SK-N-SH (cell line): ENCODE measurements at regions not wholly inside any gene's neighbourhood (a gene's known extent, or its start where the extent isn't known, plus 50 kb on each side); places are given as distances from the start of the nearest gene placed in this dataset.

Experiments used
- CTCF ChIA-PET: fragments of 300-600, 350-600 bp; formaldehyde crosslinking; extraction: SDS; loops from one replicate; lab custom pipeline; 2021; lab: Yijun Ruan, JAX
- POLR2A ChIA-PET: fragments of 350-600 bp; sonication (Branson Sonifier 250); formaldehyde crosslinking; extraction: SDS; loops from one replicate; lab custom pipeline; 2020; ENCODE audit warnings: antibody characterized with exemption, inconsistent platforms; lab: Yijun Ruan, JAX
- DNase-seq: peaks from one replicate; pipeline ENCODE4 v3.0.0; 2012
- H2AFZ ChIP-seq: fragments of 200-600 bp; sonication (generic); 2 replicates; pipeline ENCODE4 v1.8.1; 2016; ENCODE audit warnings: antibody characterized with exemption, mild to moderate bottlenecking, low read depth
- H3F3A ChIP-seq: fragments of 200-600 bp; sonication (generic); replicated peaks from 2 replicates; pipeline ENCODE3; 2016; ENCODE audit warnings: antibody characterized with exemption, mild to moderate bottlenecking; ENCODE audit not compliant: insufficient read depth
- H3K27ac ChIP-seq, 2 experiments: fragments of 200-500 bp in 1 of 2; fragments of 200-600 bp in 1 of 2; sonication (Bioruptor generic) in 1 of 2; sonication (generic), shearing (Covaris generic) in 1 of 2; 2 replicates each; pipeline versions ENCODE4 v1.5.1 to v1.6.1; 2014 to 2016; ENCODE audit warnings: low read depth in 2 of 2, inconsistent platforms in 1 of 2, low read length in 1 of 2, mild to moderate bottlenecking in 1 of 2, mixed read lengths in 1 of 2
- H3K27me3 ChIP-seq: fragments of 200-600 bp; sonication (generic), shearing (Covaris generic); 2 replicates; pipeline ENCODE4 v1.6.1; 2016; ENCODE audit warnings: mixed run types; ENCODE audit not compliant: insufficient read depth
- H3K36me3 ChIP-seq, 2 experiments: fragments of 200-500 bp in 1 of 2; fragments of 200-600 bp in 1 of 2; sonication (Bioruptor generic) in 1 of 2; sonication (generic) in 1 of 2; replicated peaks in 1 of 2; 2 replicates each; pipeline versions ENCODE3 to v1.5.1; 2014 to 2016; ENCODE audit warnings: low read length in 1 of 2, mild to moderate bottlenecking in 1 of 2; ENCODE audit not compliant: insufficient read depth in 2 of 2, control insufficient read depth in 1 of 2
- H3K4me1 ChIP-seq, 2 experiments: fragments of 200-500 bp in 1 of 2; fragments of 200-600 bp in 1 of 2; sonication (Bioruptor generic) in 1 of 2; sonication (generic), shearing (Covaris generic) in 1 of 2; 2 replicates each; pipeline versions ENCODE4 v1.5.1 to v1.6.1; 2014 to 2016; ENCODE audit warnings: low read depth in 1 of 2, low read length in 1 of 2, mixed run types in 1 of 2; ENCODE audit not compliant: insufficient read depth in 2 of 2, control insufficient read depth in 1 of 2
- H3K4me2 ChIP-seq: fragments of 200-600 bp; sonication (generic), shearing (Covaris generic); 2 replicates; pipeline ENCODE4 v1.6.1; 2017; ENCODE audit warnings: mixed run types
- H3K4me3 ChIP-seq, 2 experiments: fragments of 200-500 bp in 1 of 2; fragments of 200-600 bp in 1 of 2; sonication (Bioruptor generic) in 1 of 2; sonication (generic), shearing (Covaris generic) in 1 of 2; 2 replicates each; pipeline versions ENCODE4 v1.5.1 to v1.8.1; 2014 to 2016; ENCODE audit warnings: low read depth in 2 of 2, inconsistent platforms in 1 of 2, low read length in 1 of 2, mild to moderate bottlenecking in 1 of 2, mixed read lengths in 1 of 2, moderate library complexity in 1 of 2
- H3K79me2 ChIP-seq: fragments of 200-600 bp; sonication (generic); 2 replicates; pipeline ENCODE4 v1.8.1; 2017; ENCODE audit warnings: mild to moderate bottlenecking; ENCODE audit not compliant: insufficient read depth
- H3K9ac ChIP-seq: fragments of 200-600 bp; sonication (generic); 2 replicates; pipeline ENCODE4 v1.6.1; 2017; ENCODE audit warnings: mixed run types
- H3K9me2 ChIP-seq: fragments of 200-600 bp; sonication (generic); 2 replicates; pipeline ENCODE4 v1.6.1; 2017; ENCODE audit warnings: mixed run types
- H3K9me3 ChIP-seq: fragments of 200-600 bp; sonication (generic); 2 replicates; pipeline ENCODE4 v1.6.1; 2017; ENCODE audit warnings: mixed run types, mild to moderate bottlenecking, moderate library complexity
- H4K20me1 ChIP-seq: fragments of 200-600 bp; sonication (generic); 2 replicates; pipeline ENCODE4 v1.6.1; 2017; ENCODE audit warnings: mild to moderate bottlenecking, mixed run types; ENCODE audit not compliant: insufficient read depth
- CTCF ChIP-seq: fragments of 200-600 bp; sonication (generic); IDR thresholded peaks from 2 replicates; pipeline ENCODE4 v1.6.1; 2017; ENCODE audit warnings: antibody characterized with exemption, mild to moderate bottlenecking, moderate library complexity
- ELF1 ChIP-seq: IDR thresholded peaks from 2 replicates; pipeline ENCODE4 v1.4.0; 2012
- FOSL2 ChIP-seq: IDR thresholded peaks from 2 replicates; pipeline ENCODE4 v1.4.0; 2012; ENCODE audit warnings: low read depth, mild to moderate bottlenecking, moderate library complexity, borderline replicate concordance
- FOXJ3 ChIP-seq: sonication (generic); formaldehyde crosslinking; IDR thresholded peaks from 2 replicates; pipeline ENCODE4 v1.5.1; 2020; ENCODE audit warnings: mild to moderate bottlenecking, missing genetic modification reagents
- FOXM1 ChIP-seq: IDR thresholded peaks from 2 replicates; pipeline ENCODE4 v1.4.0; 2012; ENCODE audit warnings: low read depth, mild to moderate bottlenecking
- GABPA ChIP-seq: IDR thresholded peaks from 2 replicates; pipeline ENCODE4 v1.4.0; 2012; ENCODE audit warnings: low read depth, mild to moderate bottlenecking
- GATA2 ChIP-seq: sonication (generic); formaldehyde crosslinking; IDR thresholded peaks from 2 replicates; pipeline ENCODE4 v1.5.0; 2020; ENCODE audit warnings: mild to moderate bottlenecking, missing genetic modification reagents
- MEF2A ChIP-seq: IDR thresholded peaks from 2 replicates; pipeline ENCODE4 v1.4.0; 2012; ENCODE audit warnings: low read depth, borderline replicate concordance
- NRF1 ChIP-seq: IDR thresholded peaks from 2 replicates; pipeline ENCODE4 v1.6.1; 2012; ENCODE audit warnings: low read depth, mild to moderate bottlenecking, low read length
- PBX3 ChIP-seq: IDR thresholded peaks from 2 replicates; pipeline ENCODE4; 2012
- RCOR1 ChIP-seq: fragments of 150-350 bp; IDR thresholded peaks from 2 replicates; pipeline ENCODE4 v1.6.1; 2017; ENCODE audit warnings: antibody characterized with exemption, low read length
- REST ChIP-seq: IDR thresholded peaks from 2 replicates; pipeline ENCODE4 v1.6.1; 2012; ENCODE audit warnings: mild to moderate bottlenecking, low read depth, low read length, moderate library complexity
- RXRA ChIP-seq: IDR thresholded peaks from 2 replicates; pipeline ENCODE4 v1.4.0; 2012; ENCODE audit warnings: low read depth, mild to moderate bottlenecking, borderline replicate concordance
- SMC3 ChIP-seq: IDR thresholded peaks from 2 replicates; pipeline ENCODE4 v1.6.1; 2012; ENCODE audit warnings: low read depth, low read length, improper control_type of control experiment
- TAF1 ChIP-seq: IDR thresholded peaks from 2 replicates; pipeline ENCODE4 v1.6.1; 2012; ENCODE audit warnings: low read depth, mild to moderate bottlenecking, low read length, moderate library complexity, borderline replicate concordance
- TEAD4 ChIP-seq: IDR thresholded peaks from 2 replicates; pipeline ENCODE4 v1.4.0; 2012; ENCODE audit warnings: mild to moderate bottlenecking, borderline replicate concordance; ENCODE audit not compliant: insufficient read depth
- ZBTB33 ChIP-seq: IDR thresholded peaks from 2 replicates; pipeline ENCODE4 v1.4.0; 2012; ENCODE audit warnings: low read depth, borderline replicate concordance
- WGBS: methylation state at CpG from one replicate; pipeline ENCODE4 v1.1.6; 2017; ENCODE audit warnings: low lambda C conversion rate; 5-methylcytosine and 5-hydroxymethylcytosine counted together

- TF ChIP-seq REST (no peak), FOXJ3 (CRISPR knock-in tag) (no peak), RCOR1 (no peak), ELF1 (no peak), CTCF (no peak), RXRA (no peak), MEF2A (no peak), SMC3 (no peak), NRF1 (no peak), GABPA (no peak)
These were observed 81.7 kb upstream of the DNAJC10 start (continued) for GRCh38 chr2:182634386-182634785.

- H3K4me2 ChIP-seq = no peak overlapping the region
- CTCF ChIA-PET = interaction anchor here (0.9 to 1.5 kb wide), 4 partner anchors 9 to 15 kb away, joined by 3 to 7 read pairs (median 3); no protein-coding TSS in a partner anchor
- POLR2A ChIA-PET = interaction anchor here (0.6 kb wide), 1 partner anchor 230 kb away, joined by 5 read pairs; no protein-coding TSS in a partner anchor
- H3F3A ChIP-seq = no peaks in the 10 kb centered on the region
- H4K20me1 ChIP-seq = no peaks in the 10 kb centered on the region
- H3K9me3 ChIP-seq = no peaks in the 10 kb centered on the region
- no peak overlapping the region for H2AFZ ChIP-seq
- no peak for TF ChIP-seq GABPA
- TF ChIP-seq FOXJ3 (CRISPR knock-in tag) = no peak
- no peak for TF ChIP-seq TEAD4
- no peak for TF ChIP-seq FOSL2
- no peak for TF ChIP-seq GATA2 (CRISPR knock-in tag)
- TF ChIP-seq FOXM1 = no peak
- TF ChIP-seq NRF1 = no peak
- no peak for TF ChIP-seq ZBTB33
- no peak for TF ChIP-seq CTCF
- no peak for TF ChIP-seq TAF1
- no peak for TF ChIP-seq PBX3
- H3K36me3 ChIP-seq = no peaks in the 10 kb centered on the region
- WGBS = 41% methylated on average over 5 of the region's 5 CpGs
- no peak overlapping the region for H3K9ac ChIP-seq
- no peaks in the 10 kb centered on the region for H3K79me2 ChIP-seq
- H3K27ac ChIP-seq = no peak overlapping the region
- DNase-seq = no peak
- H3K4me1 ChIP-seq = peaks cover 0 to 3% of the 10 kb centered on the region in 2 experiments; a peak in 1 of 4 replicates
- no peaks in the 10 kb centered on the region for H3K27me3 ChIP-seq
- no peaks in the 10 kb centered on the region for H3K9me2 ChIP-seq
- H3K4me3 ChIP-seq = no peak overlapping the region
These were observed 79.4 kb upstream of the DNAJC10 start for GRCh38 chr2:182636699-182637098.
